PC-9 (cell line): ENCODE measurements at regions not wholly inside any gene's neighbourhood (a gene's known extent, or its start where the extent isn't known, plus 50 kb on each side); places are given as distances from the start of the nearest gene placed in this dataset.

Experiments used
- BruUV-seq: library from RNA; stranded (reverse); fragments of 400-500 nt; replicated peaks from 2 replicates; lab custom pipeline; 2021; lab: Mats Ljungman, UMichigan
- CTCF ChIA-PET: fragments of 300-600 bp; sonication (Branson Sonifier 250); formaldehyde crosslinking; loops from one replicate; lab custom pipeline; 2022; ENCODE audit warnings: antibody characterized with exemption; lab: Charles Lee
- POLR2A ChIA-PET: fragments of 300-600 bp; sonication (Branson Sonifier 250); formaldehyde crosslinking; loops from one replicate; lab custom pipeline; 2022; ENCODE audit warnings: antibody characterized with exemption; ENCODE audit not compliant: unreplicated experiment; lab: Charles Lee
- DNase-seq, 2 experiments: peaks; one replicate each; pipeline versions ENCODE4 v3.0.0 to v3.0.0-alpha.2; 2015 to 2022; ENCODE audit warnings: mixed read lengths in 1 of 2
- H2AFZ ChIP-seq: fragments of 200-600 bp; sonication (generic); 2 replicates; pipeline ENCODE4 v1.8.1; 2017; ENCODE audit warnings: antibody characterized with exemption
- H3F3A ChIP-seq: fragments of 200-600 bp; sonication (generic); 2 replicates; pipeline ENCODE4 v1.8.1; 2017; ENCODE audit warnings: antibody characterized with exemption, mild to moderate bottlenecking, low read depth; ENCODE audit not compliant: insufficient read depth
- H3K27ac ChIP-seq: fragments of 200-600 bp; sonication (generic); 2 replicates; pipeline ENCODE4 v1.6.1; 2016; ENCODE audit warnings: mixed run types
- H3K27me3 ChIP-seq: fragments of 200-600 bp; sonication (generic); 2 replicates; pipeline ENCODE4 v1.6.1; 2016; ENCODE audit warnings: low read depth, mixed run types; ENCODE audit not compliant: insufficient read depth
- H3K36me3 ChIP-seq: fragments of 200-600 bp; sonication (generic); 2 replicates; pipeline ENCODE4 v1.6.1; 2016; ENCODE audit warnings: low read depth, mixed run types
- H3K4me1 ChIP-seq: fragments of 200-600 bp; sonication (generic); replicated peaks from 2 replicates; pipeline ENCODE4 v1.6.1; 2016; ENCODE audit warnings: mixed run types; ENCODE audit not compliant: insufficient read depth
- H3K4me2 ChIP-seq: fragments of 200-600 bp; sonication (generic); 2 replicates; pipeline ENCODE4 v1.6.1; 2017; ENCODE audit warnings: mixed run types
- H3K4me3 ChIP-seq: fragments of 200-600 bp; sonication (generic); 2 replicates; pipeline ENCODE4 v1.6.1; 2016; ENCODE audit warnings: mixed run types
- H3K79me2 ChIP-seq: fragments of 200-600 bp; sonication (generic); 2 replicates; pipeline ENCODE4 v1.6.1; 2017; ENCODE audit warnings: low read depth, mixed run types
- H3K9me2 ChIP-seq: fragments of 200-600 bp; sonication (generic); 2 replicates; pipeline ENCODE4 v1.8.1; 2017; ENCODE audit warnings: mild to moderate bottlenecking; ENCODE audit not compliant: insufficient read depth
- H3K9me3 ChIP-seq: fragments of 200-600 bp; sonication (generic); 2 replicates; pipeline ENCODE4 v1.8.1; 2016; ENCODE audit warnings: low read depth; ENCODE audit not compliant: insufficient read depth
- H4K20me1 ChIP-seq: fragments of 200-600 bp; sonication (generic); 2 replicates; pipeline ENCODE4 v1.8.1; 2017; ENCODE audit not compliant: insufficient read depth
- EZH2 ChIP-seq: fragments of 200-600 bp; sonication (generic); IDR thresholded peaks from 2 replicates; pipeline ENCODE4 v1.8.0; 2017; ENCODE audit warnings: antibody characterized with exemption, low read depth
- intact Hi-C: fragments of 100-400 bp; cut with micrococcal nuclease; formaldehyde crosslinking; loops from one replicate; pipeline ENCODE4 v1.10.0; 2022; ENCODE audit not compliant: unreplicated experiment
- TF ChIP-seq, protein P1 (sequence below): fragments of 200-600 bp; sonication (generic); conservative IDR thresholded peaks from 2 replicates; pipeline ENCODE4 v1.6.1; 2017; ENCODE audit warnings: mixed run types, antibody characterized with exemption, mild to moderate bottlenecking, moderate library complexity

DNA sequence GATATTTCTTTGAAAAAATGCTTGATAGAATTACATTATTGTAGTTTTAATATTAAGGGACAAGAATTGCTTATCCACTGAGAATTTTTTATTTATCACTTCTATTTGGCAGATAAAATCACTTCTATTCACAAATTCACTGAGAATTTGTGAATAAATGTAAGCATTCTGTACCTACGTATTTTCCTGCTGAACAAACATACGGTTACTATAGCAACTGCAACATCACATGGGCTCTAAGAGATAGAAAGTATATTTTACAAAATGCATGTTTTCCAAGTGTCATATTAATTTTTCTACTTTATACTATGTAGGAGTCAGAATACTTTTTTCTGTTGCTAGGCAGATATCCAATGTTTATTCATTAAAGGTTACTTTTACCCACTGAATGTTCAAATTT, 166.2 kb downstream of the ZIC1 start:
- Histone ChIP-seq H3K4me2 (no peak overlapping the region), H3K79me2 (no peaks in the 10 kb centered on the region), H3K4me3 (no peak overlapping the region), H3K9me2 (no peaks in the 10 kb centered on the region), H4K20me1 (no peaks in the 10 kb centered on the region), H3K9me3 (no peaks in the 10 kb centered on the region), H3K36me3 (no peaks in the 10 kb centered on the region), H2AFZ (no peak overlapping the region), H3K27me3 (no peaks in the 10 kb centered on the region), H3K27ac (no peak overlapping the region), H3K4me1 (no peaks in the 10 kb centered on the region), H3F3A (no peaks in the 10 kb centered on the region)
- DNase-seq: no peak
- CTCF ChIA-PET: no interaction called here
- intact Hi-C loops: no loop called here
- no peak for TF ChIP-seq EZH2
- TF ChIP-seq, protein P1, sequence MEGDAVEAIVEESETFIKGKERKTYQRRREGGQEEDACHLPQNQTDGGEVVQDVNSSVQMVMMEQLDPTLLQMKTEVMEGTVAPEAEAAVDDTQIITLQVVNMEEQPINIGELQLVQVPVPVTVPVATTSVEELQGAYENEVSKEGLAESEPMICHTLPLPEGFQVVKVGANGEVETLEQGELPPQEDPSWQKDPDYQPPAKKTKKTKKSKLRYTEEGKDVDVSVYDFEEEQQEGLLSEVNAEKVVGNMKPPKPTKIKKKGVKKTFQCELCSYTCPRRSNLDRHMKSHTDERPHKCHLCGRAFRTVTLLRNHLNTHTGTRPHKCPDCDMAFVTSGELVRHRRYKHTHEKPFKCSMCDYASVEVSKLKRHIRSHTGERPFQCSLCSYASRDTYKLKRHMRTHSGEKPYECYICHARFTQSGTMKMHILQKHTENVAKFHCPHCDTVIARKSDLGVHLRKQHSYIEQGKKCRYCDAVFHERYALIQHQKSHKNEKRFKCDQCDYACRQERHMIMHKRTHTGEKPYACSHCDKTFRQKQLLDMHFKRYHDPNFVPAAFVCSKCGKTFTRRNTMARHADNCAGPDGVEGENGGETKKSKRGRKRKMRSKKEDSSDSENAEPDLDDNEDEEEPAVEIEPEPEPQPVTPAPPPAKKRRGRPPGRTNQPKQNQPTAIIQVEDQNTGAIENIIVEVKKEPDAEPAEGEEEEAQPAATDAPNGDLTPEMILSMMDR: no peak
- BruUV-seq: no TSS peak
- POLR2A ChIA-PET: no interaction called here

DNA sequence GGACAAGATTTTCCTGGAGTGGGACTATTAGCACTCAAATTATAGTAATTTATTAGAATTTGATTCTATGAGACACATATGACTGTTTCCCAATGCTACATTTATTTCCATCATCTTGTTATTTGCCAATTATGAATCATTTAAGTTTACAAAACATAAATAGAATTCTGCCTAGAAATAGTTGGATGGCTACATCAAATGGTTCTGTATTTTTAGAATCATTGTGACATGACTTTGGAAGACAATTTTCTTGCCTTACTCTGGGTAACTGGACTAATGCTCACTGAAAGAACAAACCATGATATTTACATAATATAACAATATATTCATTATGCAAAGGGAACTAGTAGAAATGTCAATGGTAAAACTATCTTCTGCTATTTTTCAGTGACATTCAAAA, 173.5 kb downstream of the ZIC1 start:
- Histone ChIP-seq H3K4me2 (no peak overlapping the region), H3K27me3 (no peaks in the 10 kb centered on the region), H3K4me3 (no peak overlapping the region), H3K9me3 (no peaks in the 10 kb centered on the region), H3K9me2 (no peaks in the 10 kb centered on the region), H4K20me1 (no peaks in the 10 kb centered on the region), H3K27ac (no peak overlapping the region), H3K4me1 (no peaks in the 10 kb centered on the region), H2AFZ (no peak overlapping the region), H3K36me3 (no peaks in the 10 kb centered on the region), H3K79me2 (no peaks in the 10 kb centered on the region), H3F3A (no peaks in the 10 kb centered on the region)
- TF ChIP-seq, protein P1: no peak
- TF ChIP-seq EZH2: no peak
- no TSS peak for BruUV-seq
- POLR2A ChIA-PET: no interaction called here
- CTCF ChIA-PET: no interaction called here
- DNase-seq: no peak
- intact Hi-C loops: no loop called here

DNA sequence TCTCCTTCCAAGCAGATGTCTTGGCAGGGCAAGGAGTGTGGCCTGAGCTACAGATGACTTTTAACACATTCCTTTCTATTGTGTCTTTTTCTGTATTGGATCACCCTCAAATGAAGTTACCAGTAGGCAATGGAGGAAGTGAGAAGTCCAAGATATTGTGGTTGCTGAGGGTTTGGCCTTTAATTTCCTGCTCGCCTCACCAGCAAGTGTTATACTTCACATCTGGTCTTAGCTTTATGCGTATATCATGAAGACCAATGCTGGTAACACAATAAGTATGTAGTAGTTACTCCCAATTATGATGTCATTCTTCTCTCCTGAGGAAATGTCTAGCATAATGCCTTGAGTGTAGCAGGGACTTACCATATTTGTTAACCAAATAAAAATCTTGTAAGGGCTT, 179.9 kb downstream of the ZIC1 start:
- no peak overlapping the region for H2AFZ ChIP-seq
- DNase-seq: no peak
- POLR2A ChIA-PET: no interaction called here
- no peaks in the 10 kb centered on the region for H3F3A ChIP-seq
- no peak overlapping the region for H3K27ac ChIP-seq
- H3K9me2 ChIP-seq: no peaks in the 10 kb centered on the region
- no peaks in the 10 kb centered on the region for H3K36me3 ChIP-seq
- H3K79me2 ChIP-seq: no peaks in the 10 kb centered on the region
- BruUV-seq: no TSS peak
- CTCF ChIA-PET: no interaction called here
- no peaks in the 10 kb centered on the region for H4K20me1 ChIP-seq
- no peak overlapping the region for H3K4me2 ChIP-seq
- no peaks in the 10 kb centered on the region for H3K27me3 ChIP-seq
- no peak overlapping the region for H3K4me3 ChIP-seq
- TF ChIP-seq, protein P1: no peak
- TF ChIP-seq EZH2: no peak
- no peaks in the 10 kb centered on the region for H3K9me3 ChIP-seq
- H3K4me1 ChIP-seq: no peaks in the 10 kb centered on the region
- intact Hi-C loops: no loop called here
